Vagina (tissue), 2 donors: ENCODE measurements at regions not wholly inside any gene's neighbourhood (a gene's known extent, or its start where the extent isn't known, plus 50 kb on each side); places are given as distances from the start of the nearest gene placed in this dataset.

ENCODE experiments used
- POLR2A ChIP-seq, 2 donors: fragments of 450-650 bp; IDR thresholded peaks; one replicate each; pipeline ENCODE4 v1.6.1; 2017; ENCODE audit warnings: antibody characterized with exemption in 2 of 2, mild to moderate bottlenecking in 2 of 2, moderate library complexity in 2 of 2
- POLR2AphosphoS5 ChIP-seq, 2 donors: sonication (generic); formaldehyde crosslinking; IDR thresholded peaks; one replicate each; pipeline ENCODE4 v1.9.0; 2017; ENCODE audit warnings: antibody characterized with exemption in 2 of 2, mild to moderate bottlenecking in 2 of 2, low read depth in 1 of 2; ENCODE audit not compliant: insufficient read depth in 1 of 2
- TF ChIP-seq, protein P1 (sequence below), 3 experiments: fragments of 450-650 bp in 2 of 3; fragments of 200-600 bp in 1 of 3; sonication (generic) in 1 of 3; IDR thresholded peaks; one replicate each; pipeline ENCODE4 v1.5.1; 2017 to 2019; ENCODE audit warnings: antibody characterized with exemption in 3 of 3, mild to moderate bottlenecking in 2 of 3, moderate library complexity in 2 of 3

DNA sequence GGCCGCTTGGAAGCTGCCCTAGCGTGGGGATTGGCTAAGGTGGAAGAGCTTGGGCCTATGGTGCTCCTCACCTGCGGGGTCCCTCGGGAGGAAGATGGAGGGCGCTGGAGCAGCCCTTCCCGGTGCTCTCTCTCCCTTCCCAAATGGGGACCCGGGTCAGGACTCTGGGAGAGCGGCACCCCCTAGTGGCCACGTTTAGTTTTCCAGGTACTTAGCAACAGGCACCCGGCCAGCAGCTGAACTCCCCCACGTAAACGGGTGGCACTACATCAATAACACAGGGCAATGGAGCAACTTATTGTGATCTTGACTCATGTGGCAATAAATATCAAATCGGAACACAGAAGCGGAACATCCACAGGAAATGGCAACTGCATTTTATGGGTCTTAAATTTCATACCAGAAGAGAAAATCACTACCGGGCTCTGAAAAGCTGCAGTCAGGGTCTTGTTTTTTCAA, 316.6 kb downstream of the AGTPBP1 start:
- TF ChIP-seq, protein P1, sequence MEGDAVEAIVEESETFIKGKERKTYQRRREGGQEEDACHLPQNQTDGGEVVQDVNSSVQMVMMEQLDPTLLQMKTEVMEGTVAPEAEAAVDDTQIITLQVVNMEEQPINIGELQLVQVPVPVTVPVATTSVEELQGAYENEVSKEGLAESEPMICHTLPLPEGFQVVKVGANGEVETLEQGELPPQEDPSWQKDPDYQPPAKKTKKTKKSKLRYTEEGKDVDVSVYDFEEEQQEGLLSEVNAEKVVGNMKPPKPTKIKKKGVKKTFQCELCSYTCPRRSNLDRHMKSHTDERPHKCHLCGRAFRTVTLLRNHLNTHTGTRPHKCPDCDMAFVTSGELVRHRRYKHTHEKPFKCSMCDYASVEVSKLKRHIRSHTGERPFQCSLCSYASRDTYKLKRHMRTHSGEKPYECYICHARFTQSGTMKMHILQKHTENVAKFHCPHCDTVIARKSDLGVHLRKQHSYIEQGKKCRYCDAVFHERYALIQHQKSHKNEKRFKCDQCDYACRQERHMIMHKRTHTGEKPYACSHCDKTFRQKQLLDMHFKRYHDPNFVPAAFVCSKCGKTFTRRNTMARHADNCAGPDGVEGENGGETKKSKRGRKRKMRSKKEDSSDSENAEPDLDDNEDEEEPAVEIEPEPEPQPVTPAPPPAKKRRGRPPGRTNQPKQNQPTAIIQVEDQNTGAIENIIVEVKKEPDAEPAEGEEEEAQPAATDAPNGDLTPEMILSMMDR (IDR thresholded peaks at IDR 0.05) = peak in 2 of 3 experiments; percentile 21 to 24
- TF ChIP-seq POLR2A (IDR thresholded peaks at IDR 0.05) (no peak), POLR2AphosphoS5 (IDR thresholded peaks at IDR 0.05; ENCODE audit: insufficient read depth in 1 of 2, low read depth in 1 of 2) (no peak)
